GM20000 (cell line): ENCODE measurements at regions not wholly inside any gene's neighbourhood (a gene's known extent, or its start where the extent isn't known, plus 50 kb on each side); places are given as distances from the start of the nearest gene placed in this dataset.

Source experiments
- DNase-seq: peaks from one replicate; pipeline ENCODE4 v3.0.0; 2012; ENCODE audit warnings: low spot score
- CTCF ChIP-seq: IDR thresholded peaks from 2 replicates; pipeline ENCODE4 v1.5.1; 2012; ENCODE audit warnings: mild to moderate bottlenecking, control low read depth; ENCODE audit errors: extremely low read depth, missing control alignments

DNA sequence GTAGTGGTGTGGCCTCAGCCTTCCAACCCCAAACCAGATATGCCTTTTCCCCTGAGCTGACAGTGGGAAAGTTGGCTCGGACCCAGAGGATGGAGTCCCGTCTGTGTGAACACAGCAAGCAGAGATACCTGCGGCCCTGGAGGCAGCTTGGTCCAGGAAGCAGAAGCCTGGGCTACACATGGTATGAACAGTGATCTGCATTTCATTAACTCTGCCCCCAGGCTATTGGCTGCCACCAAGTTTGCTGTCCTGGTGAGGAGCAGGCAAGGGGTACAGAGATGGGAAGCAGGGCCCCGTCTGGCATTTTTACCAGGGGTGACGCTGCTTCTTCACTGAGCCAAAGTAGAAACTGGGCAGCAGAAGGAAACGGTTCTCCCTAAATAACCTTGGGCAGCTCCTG lies 90.0 kb downstream of the EDN3 start:
- DNase-seq, result no peak
- no peak for TF ChIP-seq CTCF

GRCh38 chr20:59391975-59392374 lies 91.6 kb downstream of the EDN3 start:
- TF ChIP-seq CTCF, result no peak
- DNase-seq, result no peak

DNA sequence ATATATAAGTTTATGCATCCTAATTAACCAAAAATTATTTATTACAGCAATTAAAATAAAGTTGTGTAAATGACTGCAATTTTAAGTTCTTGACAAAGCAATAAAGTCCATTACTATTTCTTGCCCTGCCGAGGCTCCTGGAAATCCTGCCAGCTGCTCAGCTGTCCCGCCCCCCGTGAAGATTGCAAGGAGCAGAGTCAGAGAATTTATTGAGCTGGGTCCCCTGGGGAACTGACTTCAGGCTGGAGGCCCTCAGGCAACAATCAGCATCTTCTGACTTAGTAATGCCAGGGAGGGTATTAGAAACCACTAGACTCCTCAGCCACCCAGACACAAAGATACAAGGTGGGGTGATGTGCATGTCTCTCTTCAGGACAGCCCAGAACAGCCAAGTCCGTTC lies 92.3 kb downstream of the EDN3 start:
- TF ChIP-seq CTCF, result no peak
- DNase-seq, result no peak

DNA sequence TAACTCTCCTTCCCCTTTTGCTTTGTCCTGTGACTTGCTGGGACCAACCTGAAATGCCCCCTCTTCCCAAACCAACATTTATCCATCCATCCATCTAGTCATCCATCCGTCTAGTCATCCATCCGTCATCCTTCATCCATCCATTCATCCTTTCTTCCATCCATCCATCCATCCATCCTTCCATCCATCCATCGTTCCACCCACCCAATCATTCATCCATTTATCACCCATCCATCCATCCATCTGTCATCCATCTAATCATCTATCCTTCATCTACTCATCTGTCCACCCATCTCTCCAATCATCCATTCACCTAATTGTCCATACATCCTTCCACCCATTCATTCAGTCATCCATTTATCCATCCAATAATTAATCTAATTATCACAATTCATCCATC lies 92.7 kb downstream of the EDN3 start:
- TF ChIP-seq CTCF, result no peak
- no peak for DNase-seq

DNA sequence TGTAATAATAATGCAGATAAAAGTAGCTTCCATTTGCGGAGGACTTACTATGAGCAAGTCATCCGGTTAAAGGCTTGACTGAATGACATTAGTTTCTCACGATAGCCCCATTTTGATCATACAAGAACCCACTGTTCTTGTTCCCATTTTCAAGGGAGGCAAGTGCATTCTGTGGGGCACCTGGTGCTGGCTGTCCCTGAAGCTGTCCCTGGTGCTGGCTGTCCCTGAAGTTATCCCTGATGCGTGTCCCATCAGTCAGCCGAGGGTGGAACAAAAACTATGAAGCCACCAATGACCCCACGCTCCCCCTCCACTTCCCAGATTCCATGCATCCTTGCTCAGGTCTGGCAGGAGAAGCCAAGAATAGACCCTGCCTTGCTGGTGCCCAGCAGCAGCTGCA lies 95.3 kb downstream of the EDN3 start:
- no peak for TF ChIP-seq CTCF
- no peak for DNase-seq

DNA sequence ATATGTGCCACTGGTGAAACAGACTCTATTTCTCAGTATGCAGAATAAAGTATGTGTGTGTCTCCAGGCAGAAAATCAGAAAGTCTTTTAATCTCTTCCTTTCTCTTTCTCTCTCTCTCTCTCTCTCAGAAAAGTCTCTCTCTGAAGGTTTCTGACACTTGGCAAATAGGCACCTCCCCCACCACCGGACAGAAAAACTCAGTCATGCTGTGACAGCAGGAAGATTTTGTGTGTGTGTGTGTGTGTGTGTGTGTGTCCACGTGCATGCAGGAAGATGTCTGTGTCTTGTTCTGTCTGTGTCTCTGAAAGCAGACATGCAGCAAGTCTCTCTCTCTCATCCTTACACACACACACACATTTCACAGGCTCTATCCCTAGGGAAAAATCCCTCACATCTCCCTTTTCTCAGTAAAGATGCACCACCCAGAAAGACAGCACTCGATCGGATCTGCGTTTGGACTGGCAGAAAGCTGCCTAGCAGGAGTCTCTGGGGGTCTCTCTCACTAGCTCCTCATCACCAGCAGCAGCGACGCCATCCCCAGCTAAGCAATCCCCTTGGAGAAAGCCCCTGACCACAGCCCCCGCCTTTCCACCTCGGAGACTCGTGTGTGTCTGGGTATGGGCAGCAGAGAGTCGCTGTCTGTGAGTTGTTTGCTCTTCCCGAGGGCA lies 98.3 kb downstream of the EDN3 start:
- no peak for DNase-seq
- no peak for TF ChIP-seq CTCF

- DNase-seq, result no peak
- TF ChIP-seq CTCF, result no peak
Measured at GRCh38 chr20:59399426-59400099, 99.2 kb downstream of the EDN3 start.
